Uterus (tissue), 2 donors: ENCODE measurements at regions not wholly inside any gene's neighbourhood (a gene's known extent, or its start where the extent isn't known, plus 50 kb on each side); places are given as distances from the start of the nearest gene placed in this dataset.

Experiments used
- CTCF ChIP-seq, 4 experiments: fragments of 200-600 bp in 2 of 4; fragments of 450-650 bp in 2 of 4; sonication (generic) in 2 of 4; IDR thresholded peaks; one replicate each; pipeline ENCODE4 v1.5.1; 2016 to 2019; ENCODE audit warnings: antibody characterized with exemption in 4 of 4, mild to moderate bottlenecking in 2 of 4, moderate library complexity in 1 of 4
- POLR2A ChIP-seq, 2 donors: fragments of 450-650 bp; IDR thresholded peaks; one replicate each; pipeline ENCODE4 v1.6.1; 2016; ENCODE audit warnings: antibody characterized with exemption in 2 of 2, mild to moderate bottlenecking in 1 of 2, moderate library complexity in 1 of 2

GRCh38 chr15:26455828-26456227, 317.0 kb downstream of the GABRB3 start:
- no peak for TF ChIP-seq POLR2A (IDR thresholded peaks at IDR 0.05)
- TF ChIP-seq CTCF (IDR thresholded peaks at IDR 0.05) = no peak
